GM18498 (cell line): ENCODE measurements at regions not wholly inside any gene's neighbourhood (a gene's known extent, or its start where the extent isn't known, plus 50 kb on each side); places are given as distances from the start of the nearest gene placed in this dataset.

ENCODE experiments used
- ATAC-seq: cut with Tn5 transposase; IDR thresholded peaks from one replicate; pipeline ENCODE4 v1.9.1; 2021; ENCODE audit warnings: mild to moderate bottlenecking, moderate library complexity; ENCODE audit not compliant: unreplicated experiment

- ATAC-seq: no peak
Measured at GRCh38 chr6:121499666-121500065, 64.2 kb downstream of the GJA1 start.

- ATAC-seq: no peak
Measured at GRCh38 chr6:121503589-121503991, 68.1 kb downstream of the GJA1 start.

GRCh38 chr6:121504227-121504626, 68.8 kb downstream of the GJA1 start:
- no peak for ATAC-seq

GRCh38 chr6:121505284-121505683, 69.8 kb downstream of the GJA1 start:
- ATAC-seq: no peak

- no peak for ATAC-seq
Measured at GRCh38 chr6:121506761-121507754, 71.6 kb downstream of the GJA1 start.

GRCh38 chr6:121510568-121511177, 75.2 kb downstream of the GJA1 start:
- no peak for ATAC-seq

- ATAC-seq: no peak
Measured at GRCh38 chr6:121515630-121516265, 80.3 kb downstream of the GJA1 start.

GRCh38 chr6:121516331-121516730, 80.9 kb downstream of the GJA1 start:
- ATAC-seq: no peak

- ATAC-seq: no peak
Measured at GRCh38 chr6:121520337-121521163, 85.1 kb downstream of the GJA1 start.

- ATAC-seq: no peak
Measured at GRCh38 chr6:121521164-121521555, 85.7 kb downstream of the GJA1 start.

GRCh38 chr6:121522265-121522664, 86.8 kb downstream of the GJA1 start:
- ATAC-seq: no peak

- ATAC-seq: no peak
Measured at GRCh38 chr6:121522771-121523386, 87.4 kb downstream of the GJA1 start.

GRCh38 chr6:121523628-121524027, 88.2 kb downstream of the GJA1 start:
- ATAC-seq: no peak

- ATAC-seq: no peak
Measured at GRCh38 chr6:121526282-121526681, 90.8 kb downstream of the GJA1 start.

GRCh38 chr6:121531658-121532169, 96.3 kb downstream of the GJA1 start:
- ATAC-seq: no peak

GRCh38 chr6:121533321-121533841, 97.9 kb downstream of the GJA1 start:
- ATAC-seq: no peak

GRCh38 chr6:121535777-121536176, 100.3 kb downstream of the GJA1 start:
- ATAC-seq: no peak

- ATAC-seq: no peak
Measured at GRCh38 chr6:121536345-121536744, 100.9 kb downstream of the GJA1 start.

GRCh38 chr6:121539439-121539838, 104.0 kb downstream of the GJA1 start:
- no peak for ATAC-seq

GRCh38 chr6:121540210-121540609, 104.8 kb downstream of the GJA1 start:
- ATAC-seq: no peak
